ENCODE measurements at regions not wholly inside any gene's neighbourhood (a gene's known extent, or its start where the extent isn't known, plus 50 kb on each side); places are given as distances from the start of the nearest gene placed in this dataset.

DNA sequence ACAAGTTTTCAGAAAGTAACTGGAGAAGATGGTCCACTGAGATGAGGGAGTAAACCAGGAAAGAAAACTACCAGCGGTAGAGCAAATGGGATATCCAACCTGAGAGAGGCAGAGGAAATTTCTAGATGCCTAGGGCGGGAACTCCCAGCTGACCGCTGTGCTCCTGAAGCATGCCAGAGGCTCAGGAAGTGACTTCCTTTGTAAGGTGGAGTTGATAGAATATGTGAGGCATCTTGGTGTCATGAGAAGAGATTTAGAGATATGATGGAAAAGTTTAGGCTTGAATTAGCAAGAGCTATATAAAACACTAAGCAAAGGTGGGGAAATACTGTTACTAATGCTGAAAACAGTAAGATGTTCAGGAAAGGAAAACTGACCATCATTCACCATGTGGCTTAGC is 124.1 kb downstream of the C9orf152 start:
- Histone ChIP-seq H3K27ac (ENCODE audit: low read length, poor library complexity, severe bottlenecking) (no peak overlapping the region), H2BK120ac (ENCODE audit: low read depth, low read length) (no peak overlapping the region), H3K4me3 (ENCODE audit: insufficient read depth in 1 of 2, low read depth in 1 of 2, low read length in 2 of 2) (no peak overlapping the region), H2BK12ac (ENCODE audit: low read length in 2 of 2) (no peak overlapping the region), H3K9me3 (ENCODE audit: control insufficient read depth, low read length) (no peaks in the 10 kb centered on the region), H3K23ac (ENCODE audit: low read length in 2 of 2) (no peak overlapping the region), H2AK5ac (ENCODE audit: low read length, severe bottlenecking) (no peak overlapping the region), H3K18ac (ENCODE audit: low read depth in 1 of 2, low read length in 2 of 2) (peak overlapping the region in 1 of 2 experiments; percentile 53), H4K8ac (ENCODE audit: low read length) (no peak overlapping the region), H3K4ac (ENCODE audit: low read depth in 1 of 2, low read length in 2 of 2) (no peak overlapping the region), H3K79me1 (replicated peaks; ENCODE audit: low read length, poor library complexity, severe bottlenecking) (no peaks in the 10 kb centered on the region), H3K4me2 (ENCODE audit: low read length, poor library complexity, severe bottlenecking) (no peak overlapping the region), H3K9ac (ENCODE audit: low read length) (no peak overlapping the region), H2BK15ac (ENCODE audit: low read depth, poor library complexity, severe bottlenecking) (no peak overlapping the region), H3K27me3 (ENCODE audit: control insufficient read depth in 1 of 2, insufficient read depth in 1 of 2, low read length in 2 of 2) (no peaks in the 10 kb centered on the region), H3K36me3 (ENCODE audit: control insufficient read depth in 1 of 2, insufficient read depth in 2 of 2, low read depth in 1 of 2, low read length in 2 of 2) (peaks cover 0 to 41% of the 10 kb centered on the region in 2 experiments), H2BK5ac (ENCODE audit: low read depth, low read length, poor library complexity, severe bottlenecking) (no peak overlapping the region), H3K14ac (ENCODE audit: low read length in 2 of 2) (no peak overlapping the region), H4K91ac (ENCODE audit: low read length) (no peak overlapping the region), H3K4me1 (ENCODE audit: control insufficient read depth, insufficient read depth, low read depth, low read length) (peaks cover 5% of the 10 kb centered on the region), H2AFZ (ENCODE audit: low read depth, low read length) (no peak overlapping the region)
- no peak for DNase-seq
- WGBS = 96% methylated on average over 3 of the region's 3 CpGs

DNA sequence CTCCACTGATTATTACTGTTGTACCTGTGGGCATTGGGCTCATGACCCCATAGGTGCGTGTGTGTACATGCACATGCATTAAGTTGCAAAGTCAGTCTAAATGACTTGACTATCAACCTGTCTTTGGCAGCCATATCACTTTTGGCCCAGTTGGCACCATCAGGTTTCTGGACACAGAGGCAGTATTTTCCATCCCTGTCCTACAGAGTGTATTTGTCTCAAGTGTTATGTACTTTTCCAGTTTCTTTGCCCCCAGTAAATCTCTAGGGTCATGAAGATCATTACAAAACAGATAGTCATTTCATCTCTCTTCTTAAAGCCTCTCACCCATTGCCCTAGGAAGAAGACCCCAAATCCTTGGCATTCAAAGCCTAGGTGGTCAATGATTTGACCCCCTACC is 121.4 kb downstream of the C9orf152 start:
- no peaks in the 10 kb centered on the region for H3K27me3 ChIP-seq (ENCODE audit: control insufficient read depth in 1 of 2, insufficient read depth in 1 of 2, low read length in 2 of 2)
- H3K23ac ChIP-seq (ENCODE audit: low read length in 2 of 2) = no peak overlapping the region
- H2BK15ac ChIP-seq (ENCODE audit: low read depth, poor library complexity, severe bottlenecking) = no peak overlapping the region
- no peak overlapping the region for H2AK5ac ChIP-seq (ENCODE audit: low read length, severe bottlenecking)
- H3K14ac ChIP-seq (ENCODE audit: low read length in 2 of 2) = no peak overlapping the region
- H3K4me2 ChIP-seq (ENCODE audit: low read length, poor library complexity, severe bottlenecking) = no peak overlapping the region
- 100% methylated on average over 1 of the region's 1 CpG for WGBS
- H3K79me1 ChIP-seq (replicated peaks; ENCODE audit: low read length, poor library complexity, severe bottlenecking) = peaks cover 3% of the 10 kb centered on the region
- peaks cover 3 to 42% of the 10 kb centered on the region in 2 experiments for H3K36me3 ChIP-seq (ENCODE audit: control insufficient read depth in 1 of 2, insufficient read depth in 2 of 2, low read depth in 1 of 2, low read length in 2 of 2)
- no peak overlapping the region for H3K27ac ChIP-seq (ENCODE audit: low read length, poor library complexity, severe bottlenecking)
- no peak overlapping the region for H2AFZ ChIP-seq (ENCODE audit: low read depth, low read length)
- no peaks in the 10 kb centered on the region for H3K9me3 ChIP-seq (ENCODE audit: control insufficient read depth, low read length)
- no peak overlapping the region for H3K4ac ChIP-seq (ENCODE audit: low read depth in 1 of 2, low read length in 2 of 2)
- peaks cover 7% of the 10 kb centered on the region for H3K4me1 ChIP-seq (ENCODE audit: control insufficient read depth, insufficient read depth, low read depth, low read length)
- no peak overlapping the region for H2BK120ac ChIP-seq (ENCODE audit: low read depth, low read length)
- H3K18ac ChIP-seq (ENCODE audit: low read depth in 1 of 2, low read length in 2 of 2) = no peak overlapping the region
- no peak overlapping the region for H4K91ac ChIP-seq (ENCODE audit: low read length)
- H4K8ac ChIP-seq (ENCODE audit: low read length) = no peak overlapping the region
- no peak for DNase-seq
- no peak overlapping the region for H3K4me3 ChIP-seq (ENCODE audit: insufficient read depth in 1 of 2, low read depth in 1 of 2, low read length in 2 of 2)
- H2BK12ac ChIP-seq (ENCODE audit: low read length in 2 of 2) = no peak overlapping the region
- H3K9ac ChIP-seq (ENCODE audit: low read length) = no peak overlapping the region
- no peak overlapping the region for H2BK5ac ChIP-seq (ENCODE audit: low read depth, low read length, poor library complexity, severe bottlenecking)

DNA sequence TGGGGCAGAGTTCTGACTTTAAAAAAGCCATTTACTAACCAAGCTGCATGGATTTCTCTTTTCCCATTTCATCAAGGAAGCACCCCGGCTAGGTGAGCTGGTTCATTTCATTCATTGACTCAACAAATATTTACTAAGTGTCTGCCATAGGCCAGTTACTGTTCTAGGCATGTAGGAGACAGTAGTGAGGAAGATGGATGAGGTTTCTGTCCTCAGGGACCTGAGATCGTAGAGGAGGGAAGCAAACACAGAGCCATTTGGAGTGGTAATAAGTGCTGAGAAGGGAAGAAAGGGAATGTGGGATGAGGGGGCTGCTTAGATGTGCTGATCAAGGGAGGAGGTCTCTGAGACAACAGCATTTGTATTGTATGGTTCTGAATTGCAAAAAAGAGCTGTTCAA is 120.4 kb downstream of the C9orf152 start:
- Histone ChIP-seq H2BK5ac (ENCODE audit: low read depth, low read length, poor library complexity, severe bottlenecking) (no peak overlapping the region), H3K36me3 (ENCODE audit: control insufficient read depth in 1 of 2, insufficient read depth in 2 of 2, low read depth in 1 of 2, low read length in 2 of 2) (peaks cover 3 to 44% of the 10 kb centered on the region in 2 experiments), H2BK12ac (ENCODE audit: low read length in 2 of 2) (no peak overlapping the region), H3K4me1 (ENCODE audit: control insufficient read depth, insufficient read depth, low read depth, low read length) (peaks cover 6% of the 10 kb centered on the region), H2BK120ac (ENCODE audit: low read depth, low read length) (no peak overlapping the region), H2AK5ac (ENCODE audit: low read length, severe bottlenecking) (no peak overlapping the region), H3K9ac (ENCODE audit: low read length) (no peak overlapping the region), H3K23ac (ENCODE audit: low read length in 2 of 2) (no peak overlapping the region), H3K4me2 (ENCODE audit: low read length, poor library complexity, severe bottlenecking) (no peak overlapping the region), H3K9me3 (ENCODE audit: control insufficient read depth, low read length) (no peaks in the 10 kb centered on the region), H3K27me3 (ENCODE audit: control insufficient read depth in 1 of 2, insufficient read depth in 1 of 2, low read length in 2 of 2) (no peaks in the 10 kb centered on the region), H4K91ac (ENCODE audit: low read length) (no peak overlapping the region), H4K8ac (ENCODE audit: low read length) (peak overlapping the region; percentile 12), H2AFZ (ENCODE audit: low read depth, low read length) (no peak overlapping the region), H3K27ac (ENCODE audit: low read length, poor library complexity, severe bottlenecking) (no peak overlapping the region), H3K4me3 (ENCODE audit: insufficient read depth in 1 of 2, low read depth in 1 of 2, low read length in 2 of 2) (no peak overlapping the region), H3K18ac (ENCODE audit: low read depth in 1 of 2, low read length in 2 of 2) (peak overlapping the region in 1 of 2 experiments; percentile 74), H3K14ac (ENCODE audit: low read length in 2 of 2) (no peak overlapping the region), H3K79me1 (replicated peaks; ENCODE audit: low read length, poor library complexity, severe bottlenecking) (peaks cover 3% of the 10 kb centered on the region), H2BK15ac (ENCODE audit: low read depth, poor library complexity, severe bottlenecking) (no peak overlapping the region), H3K4ac (ENCODE audit: low read depth in 1 of 2, low read length in 2 of 2) (no peak overlapping the region)
- no peak for DNase-seq
- 48% methylated on average over 1 of the region's 2 CpGs for WGBS

DNA sequence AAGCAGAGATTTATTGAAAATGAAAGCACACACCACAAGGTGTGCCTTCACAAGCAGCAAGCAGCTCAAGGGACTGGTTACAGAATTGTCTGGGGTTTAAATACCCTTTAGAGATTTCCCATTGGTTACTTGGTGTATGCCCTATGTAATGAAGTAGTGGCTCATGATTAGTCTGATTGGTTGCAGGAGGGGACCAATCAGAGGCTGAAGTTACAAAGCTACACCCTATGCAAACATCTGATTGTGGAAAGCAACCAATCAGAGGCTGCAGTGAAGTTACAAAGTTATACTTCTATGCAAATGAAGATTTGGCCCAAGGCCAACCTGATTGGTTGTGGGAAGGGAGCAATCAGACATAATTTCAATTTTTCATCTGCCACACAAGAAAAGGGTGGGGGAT is 119.9 kb downstream of the C9orf152 start:
- Histone ChIP-seq H3K4me1 (ENCODE audit: control insufficient read depth, insufficient read depth, low read depth, low read length) (peaks cover 6% of the 10 kb centered on the region), H3K79me1 (replicated peaks; ENCODE audit: low read length, poor library complexity, severe bottlenecking) (peaks cover 3% of the 10 kb centered on the region), H4K8ac (ENCODE audit: low read length) (no peak overlapping the region), H2BK5ac (ENCODE audit: low read depth, low read length, poor library complexity, severe bottlenecking) (no peak overlapping the region), H3K36me3 (ENCODE audit: control insufficient read depth in 1 of 2, insufficient read depth in 2 of 2, low read depth in 1 of 2, low read length in 2 of 2) (peaks cover 3 to 45% of the 10 kb centered on the region in 2 experiments), H2AK5ac (ENCODE audit: low read length, severe bottlenecking) (no peak overlapping the region), H2BK15ac (ENCODE audit: low read depth, poor library complexity, severe bottlenecking) (no peak overlapping the region), H3K4me3 (ENCODE audit: insufficient read depth in 1 of 2, low read depth in 1 of 2, low read length in 2 of 2) (no peak overlapping the region), H3K18ac (ENCODE audit: low read depth in 1 of 2, low read length in 2 of 2) (peak overlapping the region in 1 of 2 experiments; percentile 11), H3K14ac (ENCODE audit: low read length in 2 of 2) (no peak overlapping the region), H2BK12ac (ENCODE audit: low read length in 2 of 2) (no peak overlapping the region), H2BK120ac (ENCODE audit: low read depth, low read length) (no peak overlapping the region), H2AFZ (ENCODE audit: low read depth, low read length) (no peak overlapping the region), H3K27me3 (ENCODE audit: control insufficient read depth in 1 of 2, insufficient read depth in 1 of 2, low read length in 2 of 2) (no peaks in the 10 kb centered on the region), H3K9me3 (ENCODE audit: control insufficient read depth, low read length) (no peaks in the 10 kb centered on the region), H3K4ac (ENCODE audit: low read depth in 1 of 2, low read length in 2 of 2) (no peak overlapping the region), H3K4me2 (ENCODE audit: low read length, poor library complexity, severe bottlenecking) (no peak overlapping the region), H3K9ac (ENCODE audit: low read length) (no peak overlapping the region), H3K27ac (ENCODE audit: low read length, poor library complexity, severe bottlenecking) (no peak overlapping the region), H4K91ac (ENCODE audit: low read length) (no peak overlapping the region), H3K23ac (ENCODE audit: low read length in 2 of 2) (no peak overlapping the region)
- DNase-seq = no peak
